Upper lobe of right lung (tissue), 1 donor: ENCODE measurements at regions not wholly inside any gene's neighbourhood (a gene's known extent, or its start where the extent isn't known, plus 50 kb on each side); places are given as distances from the start of the nearest gene placed in this dataset.
"Not testable (repeated sequence)": the region's sequence is repeated elsewhere in the genome, so short reads cannot be mapped to it uniquely, and the experiment has no call there.

Source experiments
- ATAC-seq: fragments of 200-7000 bp; cut with Tn5 transposase; one replicate; pipeline ENCODE4 v1.9.1; 2020; ENCODE audit warnings: mild to moderate bottlenecking, moderate library complexity
- DNase-seq: peaks from one replicate; pipeline ENCODE4 v3.0.0-alpha.2; 2020
- H3K27ac ChIP-seq: fragments of 200-600 bp; one replicate; pipeline ENCODE4 v1.8.0; 2022
- H3K27me3 ChIP-seq: fragments of 200-600 bp; one replicate; pipeline ENCODE4 v1.8.0; 2022; ENCODE audit warnings: mild to moderate bottlenecking
- H3K36me3 ChIP-seq: fragments of 200-600 bp; one replicate; pipeline ENCODE4 v1.8.0; 2022
- H3K4me1 ChIP-seq: fragments of 200-600 bp; one replicate; pipeline ENCODE4 v1.8.0; 2022
- H3K4me3 ChIP-seq: fragments of 200-600 bp; one replicate; pipeline ENCODE4 v1.8.0; 2022; ENCODE audit warnings: mild to moderate bottlenecking
- H3K9me3 ChIP-seq: fragments of 200-600 bp; one replicate; pipeline ENCODE4 v1.8.0; 2022
- intact Hi-C: fragments of 100-400 bp; cut with DNase I; formaldehyde crosslinking; loops from one replicate; pipeline ENCODE4 v1.11.0; 2022
- TF ChIP-seq, protein P1 (sequence below): fragments of 200-600 bp; IDR thresholded peaks from one replicate; pipeline ENCODE4 v1.8.0; 2022; ENCODE audit warnings: antibody characterized with exemption
- donor health status: DM: no; HTN: yes; CAD: no; lungs with severe emphysema.

DNA sequence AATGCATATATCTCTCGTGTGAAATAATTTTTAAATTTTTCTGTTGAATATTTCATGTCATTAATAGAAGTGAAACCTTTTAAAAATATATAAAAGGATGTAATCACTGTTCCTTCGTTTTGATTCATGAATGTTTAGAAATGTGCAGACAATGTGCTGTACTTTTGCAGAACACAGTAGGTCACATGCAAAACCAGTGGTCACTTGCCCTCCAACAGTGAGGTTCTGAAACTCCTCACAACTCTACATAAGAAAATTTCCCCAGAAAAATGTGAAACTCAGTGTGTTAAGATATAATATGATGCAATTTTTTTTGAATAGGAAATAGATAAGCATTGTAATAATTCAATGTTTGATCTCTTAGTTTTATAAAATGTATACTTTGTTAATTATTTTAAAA, 747.7 kb upstream of the CDH18 start:
- H3K9me3 ChIP-seq, ATAC-seq, DNase-seq, intact Hi-C loops, H3K4me3 ChIP-seq, H3K27ac ChIP-seq, H3K36me3 ChIP-seq, H3K27me3 ChIP-seq, H3K4me1 ChIP-seq: not testable (repeated sequence)

- not testable (repeated sequence) for DNase-seq
These were observed 744.2 kb upstream of the CDH18 start for GRCh38 chr5:20732223-20732622.

GRCh38 chr5:20721286-20721685, 733.3 kb upstream of the CDH18 start:
- H3K36me3 ChIP-seq, H3K27ac ChIP-seq, H3K4me1 ChIP-seq, H3K27me3 ChIP-seq, H3K4me3 ChIP-seq, ATAC-seq, DNase-seq, H3K9me3 ChIP-seq, intact Hi-C loops: not testable (repeated sequence)

More at GRCh38 chr5:20732223-20732622, 744.2 kb upstream of the CDH18 start:
- H3K36me3 ChIP-seq, H3K27ac ChIP-seq, H3K4me1 ChIP-seq, ATAC-seq, H3K4me3 ChIP-seq, intact Hi-C loops, H3K9me3 ChIP-seq, H3K27me3 ChIP-seq: not testable (repeated sequence)

DNA sequence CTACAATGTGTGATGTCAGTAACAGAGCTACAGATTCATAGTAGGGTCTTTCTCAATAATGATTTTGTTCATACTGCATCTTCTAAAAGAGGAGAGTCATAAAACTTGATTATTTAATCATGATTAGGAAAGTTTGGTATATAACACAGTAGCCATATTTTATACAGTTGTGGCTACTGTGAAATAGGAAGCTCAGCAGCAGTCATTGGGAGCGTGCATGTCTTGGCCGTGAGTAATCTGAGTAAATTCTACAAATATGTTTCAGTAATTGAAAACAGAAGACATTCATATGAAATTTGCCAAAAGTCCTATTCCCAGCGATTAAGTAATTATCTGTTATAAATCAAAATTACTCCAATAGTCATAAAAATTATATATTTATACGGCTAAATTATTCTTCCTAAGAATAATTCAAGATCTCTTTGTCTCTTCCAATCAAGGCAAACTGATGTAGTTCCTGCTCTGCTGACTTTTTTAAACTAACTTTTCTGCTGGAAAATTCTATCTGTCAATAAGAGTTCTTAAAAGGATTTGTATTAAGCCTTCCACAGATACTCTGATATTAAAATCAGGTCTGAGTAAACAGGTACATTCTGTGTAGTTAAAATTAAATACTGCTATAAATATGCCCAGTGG, 723.6 kb upstream of the CDH18 start:
- intact Hi-C loops, ATAC-seq, H3K9me3 ChIP-seq, H3K4me1 ChIP-seq, DNase-seq, H3K4me3 ChIP-seq, H3K27ac ChIP-seq, H3K27me3 ChIP-seq, H3K36me3 ChIP-seq: not testable (repeated sequence)

GRCh38 chr5:20707634-20708033, 719.6 kb upstream of the CDH18 start:
- ATAC-seq, intact Hi-C loops, H3K9me3 ChIP-seq, H3K4me1 ChIP-seq, H3K27me3 ChIP-seq, H3K4me3 ChIP-seq, H3K36me3 ChIP-seq, H3K27ac ChIP-seq, DNase-seq: not testable (repeated sequence)

DNA sequence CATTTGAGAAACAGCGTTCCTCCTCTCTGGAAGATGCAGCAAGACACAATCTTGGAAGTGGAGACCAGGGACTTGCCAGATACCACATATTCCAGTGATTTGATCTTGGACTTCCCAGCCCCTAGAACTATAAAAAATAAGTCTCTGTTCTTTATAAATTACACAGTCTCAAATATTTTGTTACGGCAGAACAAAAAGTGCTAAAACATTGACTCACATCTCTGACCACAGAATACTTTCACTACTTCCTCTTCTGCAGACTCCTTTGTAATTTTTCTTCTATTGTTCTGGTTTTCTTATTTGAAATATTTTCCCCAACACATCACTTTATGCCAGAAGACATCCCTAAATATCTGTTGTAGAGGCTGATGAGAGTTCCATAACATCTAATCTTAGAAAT, 706.1 kb upstream of the CDH18 start:
- Histone ChIP-seq H3K36me3 (no peaks in the 10 kb centered on the region), H3K27me3 (no peaks in the 10 kb centered on the region), H3K4me1 (no peaks in the 10 kb centered on the region), H3K4me3 (no peak overlapping the region), H3K9me3 (no peaks in the 10 kb centered on the region), H3K27ac (no peak overlapping the region)
- no peak for DNase-seq
- intact Hi-C loops: no loop called here
- no peak for ATAC-seq
- TF ChIP-seq, protein P1, sequence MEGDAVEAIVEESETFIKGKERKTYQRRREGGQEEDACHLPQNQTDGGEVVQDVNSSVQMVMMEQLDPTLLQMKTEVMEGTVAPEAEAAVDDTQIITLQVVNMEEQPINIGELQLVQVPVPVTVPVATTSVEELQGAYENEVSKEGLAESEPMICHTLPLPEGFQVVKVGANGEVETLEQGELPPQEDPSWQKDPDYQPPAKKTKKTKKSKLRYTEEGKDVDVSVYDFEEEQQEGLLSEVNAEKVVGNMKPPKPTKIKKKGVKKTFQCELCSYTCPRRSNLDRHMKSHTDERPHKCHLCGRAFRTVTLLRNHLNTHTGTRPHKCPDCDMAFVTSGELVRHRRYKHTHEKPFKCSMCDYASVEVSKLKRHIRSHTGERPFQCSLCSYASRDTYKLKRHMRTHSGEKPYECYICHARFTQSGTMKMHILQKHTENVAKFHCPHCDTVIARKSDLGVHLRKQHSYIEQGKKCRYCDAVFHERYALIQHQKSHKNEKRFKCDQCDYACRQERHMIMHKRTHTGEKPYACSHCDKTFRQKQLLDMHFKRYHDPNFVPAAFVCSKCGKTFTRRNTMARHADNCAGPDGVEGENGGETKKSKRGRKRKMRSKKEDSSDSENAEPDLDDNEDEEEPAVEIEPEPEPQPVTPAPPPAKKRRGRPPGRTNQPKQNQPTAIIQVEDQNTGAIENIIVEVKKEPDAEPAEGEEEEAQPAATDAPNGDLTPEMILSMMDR: no peak

- H3K27me3 ChIP-seq: no peaks in the 10 kb centered on the region
- TF ChIP-seq, protein P1: no peak
- H3K4me3 ChIP-seq: no peak overlapping the region
- no peaks in the 10 kb centered on the region for H3K4me1 ChIP-seq
- DNase-seq: no peak
- intact Hi-C loops: no loop called here
- H3K9me3 ChIP-seq: no peaks in the 10 kb centered on the region
- no peak for ATAC-seq
- no peak overlapping the region for H3K27ac ChIP-seq
- no peaks in the 10 kb centered on the region for H3K36me3 ChIP-seq
These were observed 704.9 kb upstream of the CDH18 start for GRCh38 chr5:20692913-20693312.

DNA sequence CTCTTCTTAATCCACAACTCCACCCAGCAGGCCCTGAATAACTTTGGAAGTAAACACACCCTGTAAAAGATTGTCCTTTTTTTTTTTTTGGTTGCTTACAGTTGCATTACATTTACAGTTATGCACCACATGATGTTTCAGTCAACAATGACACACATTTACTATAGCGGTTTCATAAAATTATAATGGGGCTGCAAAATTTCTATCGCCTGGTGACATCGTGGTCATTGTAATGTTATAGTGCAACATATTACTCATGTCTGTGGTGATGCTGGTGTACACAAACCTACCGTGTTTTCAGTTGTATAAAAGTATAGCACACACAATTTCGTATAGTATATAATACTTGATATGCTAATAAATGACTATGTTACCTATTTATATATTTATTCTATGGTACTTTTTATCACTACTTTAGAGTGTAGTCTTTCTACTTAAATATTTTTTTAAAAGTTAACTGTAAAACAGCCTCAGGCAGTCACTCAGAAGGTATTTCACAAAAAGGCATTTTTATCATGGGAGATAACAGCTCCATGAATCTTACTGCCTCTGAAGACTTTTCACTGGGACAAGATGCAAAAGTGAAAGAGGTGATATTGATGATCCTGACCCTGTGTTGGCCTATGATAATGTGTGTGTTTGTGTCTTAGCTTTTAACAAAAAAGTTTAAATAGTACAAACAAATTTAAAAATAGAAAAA, 695.4 kb upstream of the CDH18 start:
- no peaks in the 10 kb centered on the region for H3K9me3 ChIP-seq
- no peak overlapping the region for H3K4me3 ChIP-seq
- no peak for DNase-seq
- H3K36me3 ChIP-seq: no peaks in the 10 kb centered on the region
- TF ChIP-seq, protein P1: no peak
- intact Hi-C loops: no loop called here
- H3K27ac ChIP-seq: no peak overlapping the region
- H3K27me3 ChIP-seq: no peaks in the 10 kb centered on the region
- no peak for ATAC-seq
- no peaks in the 10 kb centered on the region for H3K4me1 ChIP-seq
